Neuron (in vitro differentiated cells): ENCODE measurements at regions not wholly inside any gene's neighbourhood (a gene's known extent, or its start where the extent isn't known, plus 50 kb on each side); places are given as distances from the start of the nearest gene placed in this dataset.

ENCODE experiments used
- H2AFZ ChIP-seq: one replicate; pipeline ENCODE4 v1.6.1; 2013; ENCODE audit warnings: low read depth, mild to moderate bottlenecking, inconsistent platforms, low read length, moderate library complexity
- H3K27me3 ChIP-seq: one replicate; pipeline ENCODE4 v1.6.1; 2013; ENCODE audit warnings: low read length; ENCODE audit not compliant: insufficient read depth
- H3K36me3 ChIP-seq: one replicate; pipeline ENCODE4 v1.6.1; 2013; ENCODE audit warnings: low read length; ENCODE audit not compliant: insufficient read depth
- H3K4me1 ChIP-seq: one replicate; pipeline ENCODE4 v1.6.1; 2013; ENCODE audit warnings: low read length; ENCODE audit not compliant: insufficient read depth
- H3K4me3 ChIP-seq: 2 replicates; pipeline ENCODE4 v1.5.1; 2013; ENCODE audit warnings: mild to moderate bottlenecking, low read length, moderate library complexity
- H3K9me3 ChIP-seq: one replicate; pipeline ENCODE4 v1.6.1; 2013; ENCODE audit warnings: low read length

DNA sequence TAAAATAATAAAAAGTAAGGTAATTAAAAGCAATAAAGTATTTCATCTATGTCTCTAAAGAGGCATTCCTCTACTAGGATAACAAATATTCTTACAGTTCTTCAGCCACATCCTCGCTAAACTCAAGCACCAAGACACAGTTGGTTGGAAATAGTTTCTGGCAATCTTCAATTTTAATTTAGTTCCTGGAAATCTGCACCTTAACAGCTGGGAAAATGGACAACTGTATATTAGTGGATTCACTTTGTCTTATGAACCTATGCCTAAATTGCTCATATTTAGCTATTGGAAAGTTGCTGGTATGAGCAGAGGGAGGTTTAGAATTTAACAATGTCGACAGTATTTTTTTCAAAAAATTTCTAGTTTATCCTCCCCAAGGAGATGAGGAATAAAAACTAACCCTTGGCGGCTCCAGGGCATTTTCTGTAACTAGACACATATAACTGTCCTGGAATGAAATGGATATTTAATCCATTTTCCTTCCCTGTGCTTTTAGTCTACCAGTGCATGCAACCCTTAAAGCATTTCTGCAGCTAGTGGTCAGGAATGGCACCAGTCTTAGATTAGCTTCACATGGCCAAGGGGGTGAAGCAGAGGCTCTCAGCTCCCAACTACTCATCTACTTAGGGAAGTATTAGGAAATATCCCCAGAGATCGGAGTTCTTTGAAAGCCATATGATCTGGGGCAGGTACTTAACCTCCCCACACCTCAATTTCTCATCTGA, 290.0 kb upstream of the THBS1 start:
- H3K9me3 ChIP-seq = no peaks in the 10 kb centered on the region
- H2AFZ ChIP-seq = no peak overlapping the region
- no peaks in the 10 kb centered on the region for H3K27me3 ChIP-seq
- no peaks in the 10 kb centered on the region for H3K36me3 ChIP-seq
- no peak overlapping the region for H3K4me3 ChIP-seq
- H3K4me1 ChIP-seq = no peaks in the 10 kb centered on the region

DNA sequence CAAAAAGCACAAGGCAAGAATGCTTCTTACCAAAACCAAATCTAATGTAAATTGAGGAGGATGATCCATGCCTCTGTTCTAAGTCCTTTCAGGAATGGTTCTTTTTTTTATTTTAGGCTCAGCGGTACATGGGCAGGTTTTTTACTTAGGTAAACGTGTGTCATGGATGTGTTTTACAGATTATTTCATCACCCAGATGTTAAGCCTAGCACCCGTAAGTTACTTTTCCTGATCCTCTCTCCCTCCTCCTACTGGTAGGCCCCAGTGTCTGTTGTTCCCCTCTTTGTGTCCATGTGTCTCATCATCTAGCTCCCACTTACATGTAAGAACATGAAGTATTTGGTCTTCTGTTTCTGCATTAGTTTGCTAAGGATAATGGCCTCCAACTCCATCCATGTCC, 289.2 kb upstream of the THBS1 start:
- H3K27me3 ChIP-seq = no peaks in the 10 kb centered on the region
- H3K4me1 ChIP-seq = no peaks in the 10 kb centered on the region
- no peaks in the 10 kb centered on the region for H3K36me3 ChIP-seq
- no peak overlapping the region for H3K4me3 ChIP-seq
- H2AFZ ChIP-seq = no peak overlapping the region
- H3K9me3 ChIP-seq = no peaks in the 10 kb centered on the region

DNA sequence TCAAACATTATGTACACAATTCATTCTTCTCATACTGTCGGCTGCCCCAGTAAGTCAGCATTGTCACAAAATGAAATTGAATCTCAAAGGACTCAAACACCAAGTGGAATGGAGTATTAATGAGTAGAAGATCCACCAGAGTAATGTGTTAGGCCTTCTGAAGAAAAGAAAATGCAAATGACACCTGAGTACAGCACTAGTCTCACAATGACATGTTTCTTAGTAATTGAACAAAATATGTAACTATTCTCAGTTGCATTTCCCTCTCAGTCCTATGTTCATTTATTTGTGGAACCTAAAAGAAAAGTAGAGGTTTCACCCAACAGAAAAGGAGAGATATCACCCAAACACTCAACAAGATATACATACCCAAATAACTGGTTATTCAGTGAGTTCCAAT, 283.9 kb upstream of the THBS1 start:
- Histone ChIP-seq H3K9me3 (no peaks in the 10 kb centered on the region), H3K27me3 (no peaks in the 10 kb centered on the region), H3K4me1 (no peaks in the 10 kb centered on the region), H2AFZ (no peak overlapping the region), H3K36me3 (no peaks in the 10 kb centered on the region), H3K4me3 (no peak overlapping the region)

DNA sequence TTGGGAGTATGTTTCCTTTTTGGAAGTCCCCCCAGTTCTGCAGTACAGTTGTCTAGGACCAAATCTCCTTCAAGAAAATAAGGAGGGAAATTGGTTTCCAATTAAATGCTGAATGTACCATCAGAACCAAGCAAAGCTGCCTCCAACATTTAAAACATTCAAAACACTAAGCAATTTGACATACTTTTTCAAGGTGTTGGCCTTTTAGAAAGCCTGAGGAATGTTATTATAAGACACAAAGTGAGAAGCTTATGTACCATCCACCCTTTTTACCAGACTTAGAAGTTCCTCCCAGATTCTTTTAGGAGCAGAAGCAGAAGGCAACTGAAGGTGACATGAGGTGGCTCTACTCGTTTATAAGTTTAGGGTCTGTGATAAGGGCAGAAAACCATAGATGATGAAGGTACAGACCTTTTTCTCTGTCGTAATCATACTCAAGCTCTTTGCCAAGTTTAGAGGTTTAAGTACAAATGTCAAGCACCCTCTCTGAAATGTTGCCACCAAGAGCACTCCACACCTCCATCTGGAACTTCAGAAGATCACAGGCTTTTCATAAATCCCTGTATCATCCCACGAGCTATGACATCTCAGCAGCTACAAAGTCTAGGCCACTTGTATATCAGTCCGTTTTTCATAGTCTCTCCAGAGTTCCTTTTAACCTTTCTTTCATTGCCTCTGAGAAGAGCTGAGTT, 282.5 kb upstream of the THBS1 start:
- Histone ChIP-seq H3K36me3 (no peaks in the 10 kb centered on the region), H3K9me3 (no peaks in the 10 kb centered on the region), H3K27me3 (no peaks in the 10 kb centered on the region), H3K4me1 (no peaks in the 10 kb centered on the region), H2AFZ (no peak overlapping the region), H3K4me3 (no peak overlapping the region)

DNA sequence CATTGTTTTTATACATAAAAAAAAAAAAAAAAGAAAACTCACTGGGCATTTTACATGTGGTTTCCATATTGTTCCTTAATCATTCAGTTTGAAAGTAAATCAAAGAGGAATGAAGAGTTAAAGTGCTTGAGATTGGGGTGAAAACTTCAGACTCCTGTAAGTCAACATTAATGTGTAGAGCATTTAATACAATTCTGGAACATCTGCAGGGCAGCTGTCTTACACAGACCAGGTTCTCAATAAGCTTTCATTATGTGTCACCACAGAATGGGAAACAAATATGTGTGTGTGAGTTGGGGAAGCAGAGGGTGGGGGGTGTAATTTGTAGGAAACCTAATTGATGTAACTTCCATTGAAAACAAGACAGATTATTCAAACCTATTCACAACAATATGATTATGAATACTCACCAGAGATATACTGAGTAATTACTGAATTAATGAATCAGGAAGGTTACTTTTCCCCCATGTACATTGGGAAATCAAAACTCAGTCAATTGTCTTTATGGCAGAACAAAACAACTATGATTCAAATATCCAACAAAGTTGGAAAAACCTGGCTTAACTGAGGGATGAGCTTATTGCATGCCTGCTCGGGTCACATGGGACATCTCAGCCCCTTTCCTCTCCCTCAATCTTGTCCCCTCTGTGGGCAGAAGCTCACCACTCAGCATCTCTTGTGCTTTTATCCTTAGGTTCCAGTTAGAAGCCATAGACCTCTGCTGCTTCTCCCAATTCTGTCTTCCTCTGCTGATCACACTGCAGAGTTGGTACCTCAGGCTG, 281.2 kb upstream of the THBS1 start:
- Histone ChIP-seq H3K4me3 (no peak overlapping the region), H3K4me1 (peaks cover 7% of the 10 kb centered on the region), H3K27me3 (no peaks in the 10 kb centered on the region), H3K9me3 (no peaks in the 10 kb centered on the region), H2AFZ (no peak overlapping the region), H3K36me3 (no peaks in the 10 kb centered on the region)

DNA sequence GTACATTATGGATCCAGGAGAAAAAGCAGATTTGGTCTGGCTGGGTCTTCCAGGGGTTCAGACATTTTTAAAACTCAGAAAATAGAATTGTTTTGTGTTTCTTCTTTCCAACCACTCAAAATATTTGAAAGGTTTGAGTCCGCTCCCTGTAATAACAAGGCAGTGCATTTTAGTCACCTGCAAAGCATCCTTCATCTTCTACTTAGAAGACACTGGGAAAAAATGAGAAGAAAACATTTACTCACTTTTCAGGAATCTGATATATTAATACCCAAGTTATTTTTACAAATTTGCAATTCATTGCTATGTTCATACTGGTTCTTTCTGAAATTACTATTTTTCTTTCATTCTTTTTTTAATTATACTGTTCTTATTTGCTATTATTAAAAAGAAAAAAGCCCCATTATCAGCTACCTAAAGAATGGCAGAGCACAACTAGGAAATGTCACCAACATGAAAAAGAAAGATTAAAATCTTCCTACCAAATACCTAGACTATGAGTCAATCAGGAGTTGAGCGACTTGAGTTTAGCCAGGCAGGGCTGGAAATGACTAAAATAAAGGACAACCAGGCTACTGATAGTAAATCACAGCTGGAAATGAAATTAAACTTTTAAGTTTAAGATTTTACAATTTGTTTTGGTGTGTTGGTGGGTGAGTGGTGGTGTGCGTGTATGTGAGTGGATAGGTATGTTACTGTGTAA, 280.3 kb upstream of the THBS1 start:
- Histone ChIP-seq H3K27me3 (no peaks in the 10 kb centered on the region), H3K36me3 (no peaks in the 10 kb centered on the region), H3K4me1 (peaks cover 7% of the 10 kb centered on the region), H3K9me3 (no peaks in the 10 kb centered on the region), H2AFZ (no peak overlapping the region), H3K4me3 (no peak overlapping the region)

DNA sequence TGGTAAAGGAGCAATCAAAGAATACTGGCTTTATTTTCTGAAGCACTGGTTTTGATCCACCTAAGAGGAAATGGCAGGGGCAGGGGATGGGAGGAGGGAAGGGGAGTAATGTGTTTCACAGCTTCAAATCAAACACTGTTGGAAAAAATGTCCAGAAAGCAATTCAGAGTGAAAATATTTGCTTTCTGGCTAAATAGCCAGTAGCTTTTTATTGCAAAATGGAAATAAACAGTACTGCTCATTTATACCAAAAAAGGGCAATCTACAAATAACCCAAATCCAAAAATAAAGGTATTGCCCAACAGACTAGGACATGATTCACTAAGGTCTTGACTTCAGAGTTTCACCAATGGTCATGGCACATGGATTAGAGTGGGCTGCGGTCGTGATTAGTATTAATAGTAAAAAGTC, 279.3 kb upstream of the THBS1 start:
- Histone ChIP-seq H3K36me3 (no peaks in the 10 kb centered on the region), H3K27me3 (no peaks in the 10 kb centered on the region), H3K4me1 (peaks cover 7% of the 10 kb centered on the region), H3K4me3 (no peak overlapping the region), H2AFZ (no peak overlapping the region), H3K9me3 (no peaks in the 10 kb centered on the region)

DNA sequence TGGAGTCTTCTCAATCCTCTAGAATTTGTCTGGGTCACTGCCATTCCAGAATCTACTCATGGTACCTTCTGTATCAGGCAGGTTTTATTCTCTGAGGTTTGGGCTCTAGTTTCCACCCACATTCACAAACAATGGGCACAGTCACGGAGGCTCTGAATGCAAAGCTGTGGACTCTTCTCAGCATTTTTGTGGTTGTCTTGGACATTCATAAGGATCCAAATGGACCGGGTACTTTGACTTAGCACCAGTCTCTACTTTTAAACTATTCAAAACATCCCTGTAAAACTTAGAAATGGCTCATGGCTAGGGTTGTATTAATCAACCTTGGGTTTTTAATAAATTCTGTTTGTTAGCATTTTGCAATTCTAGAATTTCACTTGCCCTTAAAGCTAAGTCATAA, 277.9 kb upstream of the THBS1 start:
- no peaks in the 10 kb centered on the region for H3K9me3 ChIP-seq
- no peak overlapping the region for H3K4me3 ChIP-seq
- peaks cover 7% of the 10 kb centered on the region for H3K4me1 ChIP-seq
- H3K27me3 ChIP-seq = no peaks in the 10 kb centered on the region
- H2AFZ ChIP-seq = no peak overlapping the region
- no peaks in the 10 kb centered on the region for H3K36me3 ChIP-seq

DNA sequence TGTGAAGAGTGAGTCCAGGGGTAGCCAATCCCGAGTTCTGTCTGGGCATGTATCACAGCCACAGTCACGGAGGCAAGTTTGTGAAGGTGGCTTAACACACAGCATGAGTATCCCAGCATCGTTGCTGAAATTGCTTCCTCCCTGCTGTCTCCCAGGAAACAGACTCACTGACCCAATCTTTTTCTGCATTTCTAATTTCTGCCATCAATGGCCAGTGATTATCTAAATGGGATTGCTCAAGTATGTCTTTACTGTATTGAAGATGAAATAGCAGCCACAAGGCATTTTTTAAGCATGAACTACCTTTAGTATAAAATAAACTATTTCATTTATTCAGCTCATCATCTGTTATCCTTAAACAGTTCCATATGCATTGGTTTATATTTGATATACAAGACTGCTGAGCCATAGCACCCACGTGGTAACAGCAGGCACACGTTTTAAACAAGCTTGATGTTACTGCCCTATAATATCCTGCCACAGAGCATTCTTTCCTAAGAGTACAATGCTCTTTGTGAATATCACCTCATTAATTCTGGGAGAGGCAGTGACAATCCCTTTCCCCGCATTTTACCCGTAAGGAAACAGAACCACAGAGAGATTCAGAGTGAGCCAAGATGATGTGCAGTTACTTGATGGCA, 276.6 kb upstream of the THBS1 start:
- H3K4me3 ChIP-seq = no peak overlapping the region
- no peak overlapping the region for H2AFZ ChIP-seq
- no peaks in the 10 kb centered on the region for H3K9me3 ChIP-seq
- H3K4me1 ChIP-seq = peaks cover 7% of the 10 kb centered on the region
- no peaks in the 10 kb centered on the region for H3K36me3 ChIP-seq
- H3K27me3 ChIP-seq = no peaks in the 10 kb centered on the region

DNA sequence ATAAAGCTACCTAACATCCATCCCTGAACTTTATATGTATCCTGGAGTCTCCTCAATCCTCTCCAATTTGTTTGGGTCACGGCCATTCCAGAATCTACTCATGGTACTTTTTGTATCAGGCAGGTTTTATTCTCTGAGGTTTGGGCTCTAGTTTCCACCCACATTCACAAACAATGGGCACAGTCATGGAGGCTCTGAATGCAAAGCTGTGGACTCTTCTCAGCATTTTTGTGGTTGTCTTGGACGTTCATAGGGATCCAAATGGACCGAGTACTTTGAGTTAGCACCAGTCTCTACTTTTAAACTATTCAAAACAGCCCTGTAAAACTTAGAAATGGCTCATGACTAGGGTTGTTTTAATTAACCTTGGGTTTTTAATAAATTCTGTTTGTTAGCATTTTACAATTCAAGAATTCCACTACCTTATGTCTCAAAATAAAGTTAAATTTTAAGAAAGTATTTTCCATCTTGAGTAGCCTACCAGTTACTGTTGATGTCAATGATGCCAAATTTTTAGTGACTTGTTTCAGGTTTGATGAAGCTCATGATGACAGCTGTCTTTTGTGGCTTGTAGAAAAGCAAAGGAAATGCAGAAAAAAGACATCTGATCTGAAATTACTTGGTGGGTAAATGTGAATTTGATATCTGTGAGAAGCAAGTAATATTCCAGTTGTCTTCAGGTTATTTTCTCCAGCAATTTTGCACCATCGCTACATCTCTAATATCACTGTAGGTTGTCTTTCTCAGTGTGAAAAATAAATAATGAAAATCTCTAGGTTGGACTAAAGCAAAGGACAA, 275.7 kb upstream of the THBS1 start:
- no peaks in the 10 kb centered on the region for H3K27me3 ChIP-seq
- H3K9me3 ChIP-seq = no peaks in the 10 kb centered on the region
- H3K36me3 ChIP-seq = no peaks in the 10 kb centered on the region
- H3K4me3 ChIP-seq = no peak overlapping the region
- peaks cover 7% of the 10 kb centered on the region for H3K4me1 ChIP-seq
- no peak overlapping the region for H2AFZ ChIP-seq

DNA sequence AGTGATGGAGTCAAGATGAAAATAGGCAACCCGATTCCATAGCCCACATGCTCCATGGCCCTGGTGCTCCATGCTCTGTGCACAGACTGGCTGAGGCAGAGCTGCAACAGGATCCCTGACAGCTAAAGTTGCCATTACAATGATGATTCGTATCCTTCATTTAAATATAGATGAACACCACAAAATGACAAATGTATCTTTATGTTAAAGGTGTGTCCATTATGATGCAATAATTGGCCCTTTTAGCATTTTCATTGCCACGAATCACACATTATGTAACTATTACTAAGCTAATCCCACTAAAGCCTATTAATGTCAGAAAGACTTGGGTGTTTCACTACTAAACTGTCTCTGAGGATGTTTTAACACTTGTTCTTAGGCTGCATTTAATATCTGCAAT, 270.2 kb upstream of the THBS1 start:
- H2AFZ ChIP-seq = no peak overlapping the region

DNA sequence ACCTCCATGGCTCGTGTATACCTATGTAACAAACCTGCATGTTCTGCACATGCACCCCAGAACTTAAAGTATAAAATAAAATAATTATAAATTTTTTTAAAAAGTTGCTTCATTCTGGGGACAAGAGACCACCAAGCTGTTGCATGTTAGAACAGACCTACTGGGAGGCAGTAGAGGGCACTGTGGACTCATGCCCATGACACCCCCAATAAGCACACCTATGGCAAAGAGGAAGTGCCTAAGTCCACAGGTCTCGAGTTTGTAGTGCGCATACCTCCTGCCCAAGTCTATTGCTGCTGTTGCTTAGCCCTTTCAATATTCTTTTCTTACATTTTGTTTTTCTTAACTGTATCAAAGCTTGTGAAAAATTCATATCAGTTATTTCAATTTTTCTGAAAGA, 267.9 kb upstream of the THBS1 start:
- Histone ChIP-seq H3K27me3 (no peaks in the 10 kb centered on the region), H3K4me3 (no peak overlapping the region), H2AFZ (no peak overlapping the region), H3K36me3 (no peaks in the 10 kb centered on the region), H3K9me3 (no peaks in the 10 kb centered on the region), H3K4me1 (no peaks in the 10 kb centered on the region)

More for the DNA sequence above, 270.2 kb upstream of the THBS1 start:
- H3K27me3 ChIP-seq = no peaks in the 10 kb centered on the region
- no peaks in the 10 kb centered on the region for H3K36me3 ChIP-seq
- H3K4me1 ChIP-seq = no peaks in the 10 kb centered on the region
- no peak overlapping the region for H3K4me3 ChIP-seq
- H3K9me3 ChIP-seq = no peaks in the 10 kb centered on the region
